ENCODE measurements at regions not wholly inside any gene's neighbourhood (a gene's known extent, or its start where the extent isn't known, plus 50 kb on each side); places are given as distances from the start of the nearest gene placed in this dataset.
A peak's percentile ranks its signal among the peaks of the same experiment; 100 is the strongest.
"Not testable (repeated sequence)": the region's sequence is repeated elsewhere in the genome, so short reads cannot be mapped to it uniquely, and the experiment has no call there.

DNA sequence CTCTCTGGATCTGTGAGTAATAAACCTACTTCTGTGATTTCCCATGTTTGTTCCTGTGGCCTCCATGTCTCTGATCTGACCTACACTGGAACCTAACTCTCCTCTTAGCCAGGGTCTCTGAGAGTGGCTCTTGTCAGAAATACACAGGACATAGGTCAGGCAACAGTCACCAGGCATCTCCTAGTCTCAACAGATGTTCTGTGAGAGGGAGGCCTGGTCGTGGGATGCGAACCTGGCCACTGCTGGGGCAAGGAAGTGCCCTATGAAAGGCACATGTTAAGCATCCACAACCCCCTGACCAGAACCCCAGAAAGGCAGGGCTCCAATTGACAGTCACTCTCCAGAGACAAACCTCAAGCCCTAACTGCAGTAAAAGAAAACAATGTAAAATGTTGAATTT lies 2771.5 kb downstream of the RPIA start:
- H3K4me1 ChIP-seq (ENCODE audit: control insufficient read depth, insufficient read depth, low read length, poor library complexity, severe bottlenecking); H3K36me3 ChIP-seq (ENCODE audit: control insufficient read depth, insufficient read depth, low read length); H3K9me3 ChIP-seq (ENCODE audit: control insufficient read depth, low read length); H3K4me3 ChIP-seq (ENCODE audit: extremely low read depth, insufficient read depth, low read length, poor library complexity, severe bottlenecking); H3K27ac ChIP-seq (ENCODE audit: low read depth, low read length, severe bottlenecking): not testable (repeated sequence)
- WGBS, 2 experiments (ENCODE audit: insufficient coverage in 2 of 2): no CpG with 5 or more reads among the region's 2 CpGs

DNA sequence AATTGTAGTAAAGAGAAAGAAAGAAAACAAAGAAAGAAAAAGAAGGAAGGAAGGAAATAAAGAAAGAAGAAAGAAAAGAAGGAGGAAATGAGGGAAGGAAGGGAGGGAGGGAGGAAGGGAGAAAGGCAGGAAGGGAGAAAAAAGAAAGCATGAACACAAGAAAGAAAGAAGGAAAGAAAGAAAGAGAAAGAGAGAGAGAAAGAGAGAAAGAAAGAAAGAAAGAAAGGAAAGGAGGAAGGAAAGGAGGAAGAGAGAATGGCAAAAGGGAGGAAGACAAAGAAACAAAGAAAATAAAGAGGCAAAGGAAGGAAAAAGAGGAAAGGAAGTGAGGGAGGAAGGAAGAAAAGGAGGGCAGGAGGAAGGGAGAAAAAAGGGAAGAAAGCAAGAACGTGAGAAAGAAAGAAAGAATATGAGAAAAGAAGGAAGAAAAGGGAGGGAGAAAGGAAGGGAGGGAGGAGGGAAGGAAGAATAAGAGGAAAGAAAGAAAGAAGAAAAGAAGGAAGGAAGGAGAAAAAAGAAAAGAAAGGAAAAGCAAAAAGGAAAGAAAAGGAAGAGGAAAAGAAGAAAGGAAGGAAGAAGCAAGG lies 2775.4 kb downstream of the RPIA start:
- 20 to 21% methylated on average over 1 of the region's 1 CpG for WGBS, 2 experiments (ENCODE audit: insufficient coverage in 2 of 2)
- not testable (repeated sequence) for H3K27ac ChIP-seq (ENCODE audit: low read depth, low read length, severe bottlenecking); H3K4me1 ChIP-seq (ENCODE audit: control insufficient read depth, insufficient read depth, low read length, poor library complexity, severe bottlenecking); H3K36me3 ChIP-seq (ENCODE audit: control insufficient read depth, insufficient read depth, low read length); H3K4me3 ChIP-seq (ENCODE audit: extremely low read depth, insufficient read depth, low read length, poor library complexity, severe bottlenecking); H3K9me3 ChIP-seq (ENCODE audit: control insufficient read depth, low read length)

DNA sequence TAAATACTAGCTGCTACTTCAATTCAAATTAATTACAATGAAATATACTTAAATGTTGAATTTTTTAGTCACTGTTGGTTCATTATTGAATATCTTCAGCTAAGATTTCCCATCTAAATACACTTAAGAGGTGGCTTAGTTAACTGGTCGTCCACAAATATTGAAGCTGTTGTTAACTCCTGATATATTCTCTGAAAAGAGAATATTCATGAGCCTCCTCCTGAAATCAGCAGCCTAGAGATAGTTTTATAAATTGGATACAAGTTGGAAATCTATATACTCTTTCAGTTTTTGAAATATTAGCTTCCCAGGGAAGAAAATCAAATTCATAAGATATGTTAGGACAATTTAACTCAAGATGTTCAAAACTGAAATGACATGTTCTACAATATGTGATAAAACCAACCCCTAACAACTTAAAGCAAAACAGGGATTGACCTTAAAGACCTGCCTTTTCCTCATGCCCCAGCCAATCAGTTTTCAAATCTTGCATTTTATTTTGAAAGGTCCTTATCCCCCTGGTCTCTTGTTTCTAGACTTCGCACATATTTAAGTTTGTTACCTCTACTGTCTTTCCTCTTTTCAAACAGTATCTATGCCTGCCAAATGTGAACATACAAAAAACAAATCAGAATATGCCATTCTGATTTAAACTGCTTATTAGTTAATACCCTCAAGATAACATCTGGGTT lies 2784.9 kb downstream of the RPIA start:
- H3K36me3 ChIP-seq (ENCODE audit: control insufficient read depth, insufficient read depth, low read length); H3K4me1 ChIP-seq (ENCODE audit: control insufficient read depth, insufficient read depth, low read length, poor library complexity, severe bottlenecking); H3K4me3 ChIP-seq (ENCODE audit: extremely low read depth, insufficient read depth, low read length, poor library complexity, severe bottlenecking); H3K9me3 ChIP-seq (ENCODE audit: control insufficient read depth, low read length); H3K27ac ChIP-seq (ENCODE audit: low read depth, low read length, severe bottlenecking): not testable (repeated sequence)
- 0 to 14% methylated on average over 1 of the region's 2 CpGs for WGBS, 2 experiments (ENCODE audit: insufficient coverage in 2 of 2)

DNA sequence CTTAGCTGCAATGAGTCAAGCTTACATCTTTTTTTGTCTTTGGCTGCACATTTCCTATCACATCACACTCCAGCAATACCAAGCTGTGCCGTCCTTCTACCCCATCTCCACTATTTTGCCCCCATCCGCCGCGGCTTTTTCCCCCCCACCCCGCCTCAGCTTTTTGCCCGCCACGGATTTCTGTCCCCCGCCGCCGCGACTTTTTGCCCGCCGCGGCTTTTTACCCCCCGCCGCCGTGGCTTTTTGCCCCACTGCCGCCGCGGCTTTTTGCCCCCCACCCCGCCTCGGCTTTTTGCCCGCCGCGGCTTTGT lies 2785.4 kb downstream of the RPIA start:
- not testable (repeated sequence) for H3K4me3 ChIP-seq (ENCODE audit: extremely low read depth, insufficient read depth, low read length, poor library complexity, severe bottlenecking); H3K27ac ChIP-seq (ENCODE audit: low read depth, low read length, severe bottlenecking); H3K4me1 ChIP-seq (ENCODE audit: control insufficient read depth, insufficient read depth, low read length, poor library complexity, severe bottlenecking); H3K36me3 ChIP-seq (ENCODE audit: control insufficient read depth, insufficient read depth, low read length); H3K9me3 ChIP-seq (ENCODE audit: control insufficient read depth, low read length)
- 0% methylated on average over 1 to 4 of the region's 25 CpGs for WGBS, 2 experiments (ENCODE audit: insufficient coverage in 2 of 2)

DNA sequence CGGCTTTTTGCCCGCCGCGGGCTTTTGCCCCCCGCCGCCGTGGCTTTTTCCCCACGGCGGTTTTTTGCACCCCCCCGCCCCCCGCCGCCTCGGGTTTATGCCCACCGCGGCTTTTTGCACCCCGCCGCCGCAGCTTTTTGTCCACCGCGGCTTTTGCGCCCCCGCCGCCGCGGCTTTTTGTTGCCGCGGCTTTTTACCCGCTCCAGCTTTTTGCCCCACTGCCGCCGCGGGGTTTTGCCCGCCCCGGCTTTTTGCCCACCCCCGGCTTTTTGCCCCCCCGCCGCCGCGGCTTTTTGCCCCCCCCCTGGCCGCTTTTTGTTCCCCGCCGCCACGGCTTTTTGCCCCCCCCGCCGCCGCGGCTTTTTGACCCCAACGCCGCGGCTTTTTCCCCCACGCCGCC lies 2785.8 kb downstream of the RPIA start:
- H3K4me3 ChIP-seq (ENCODE audit: extremely low read depth, insufficient read depth, low read length, poor library complexity, severe bottlenecking): peak overlapping the region; percentile 49
- H3K4me1 ChIP-seq (ENCODE audit: control insufficient read depth, insufficient read depth, low read length, poor library complexity, severe bottlenecking); H3K27ac ChIP-seq (ENCODE audit: low read depth, low read length, severe bottlenecking); H3K9me3 ChIP-seq (ENCODE audit: control insufficient read depth, low read length); H3K36me3 ChIP-seq (ENCODE audit: control insufficient read depth, insufficient read depth, low read length): not testable (repeated sequence)
- 10% methylated on average over 23 to 31 of the region's 51 CpGs for WGBS, 2 experiments (ENCODE audit: insufficient coverage in 2 of 2)

DNA sequence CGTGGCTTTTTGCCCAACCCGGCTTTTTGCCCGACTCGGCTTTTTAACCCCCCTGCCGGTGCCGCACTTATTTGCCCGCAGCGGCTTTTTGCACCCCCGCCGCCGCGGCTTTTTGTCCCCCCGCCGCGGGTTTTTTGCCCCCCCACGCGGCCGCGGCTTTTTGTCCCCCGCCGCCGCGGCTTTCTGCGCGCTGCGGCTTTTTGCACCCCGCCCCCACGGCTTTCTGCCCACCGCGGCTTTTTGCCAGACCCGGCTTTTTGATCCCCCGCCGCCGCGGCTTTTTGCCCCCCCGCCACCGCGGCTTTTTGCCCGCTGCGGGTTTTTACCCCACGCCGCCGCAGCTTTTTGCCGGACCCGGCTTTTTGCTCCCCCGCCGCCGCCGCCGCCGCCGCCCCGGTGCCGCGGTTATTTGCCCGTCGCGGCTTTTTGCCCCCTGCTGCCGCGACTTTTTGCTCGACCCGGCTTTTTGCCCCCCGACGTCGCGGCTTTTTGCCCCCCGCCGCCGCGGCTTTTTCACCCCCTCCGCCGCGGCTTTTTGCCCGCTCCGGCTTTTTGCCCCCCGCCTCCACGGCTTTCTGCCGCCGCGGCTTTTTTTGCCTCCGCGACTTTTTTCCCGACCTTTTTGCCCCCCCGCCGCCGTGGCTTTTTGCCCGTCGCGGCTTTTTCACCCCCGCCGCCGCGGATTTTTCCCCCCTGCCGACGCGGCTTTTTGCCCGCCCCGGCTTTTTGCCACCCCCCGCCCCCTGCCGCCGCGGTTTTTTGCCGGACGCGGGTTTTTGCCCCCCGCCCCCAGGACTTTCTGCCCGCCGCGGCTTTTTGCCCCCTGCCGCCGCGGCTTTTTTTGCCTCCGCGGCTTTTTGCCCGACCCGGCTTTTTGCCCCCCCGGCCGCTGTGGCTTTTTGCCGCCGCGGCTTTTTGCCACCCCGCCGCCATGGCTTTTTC lies 2786.5 kb downstream of the RPIA start:
- 8 to 10% methylated on average over 66 to 91 of the region's 123 CpGs for whole genome bisulfite sequencing, 2 experiments (ENCODE audit: insufficient coverage in 2 of 2)
- H3K4me1 ChIP-seq (ENCODE audit: control insufficient read depth, insufficient read depth, low read length, poor library complexity, severe bottlenecking): peaks cover 6% of the 10 kb centered on the region
- H3K27ac ChIP-seq (ENCODE audit: low read depth, low read length, severe bottlenecking): no peak overlapping the region
- H3K9me3 ChIP-seq (ENCODE audit: control insufficient read depth, low read length): no peaks in the 10 kb centered on the region
- peak overlapping the region; percentile 49 for H3K4me3 ChIP-seq (ENCODE audit: extremely low read depth, insufficient read depth, low read length, poor library complexity, severe bottlenecking)
- H3K36me3 ChIP-seq (ENCODE audit: control insufficient read depth, insufficient read depth, low read length): no peaks in the 10 kb centered on the region

DNA sequence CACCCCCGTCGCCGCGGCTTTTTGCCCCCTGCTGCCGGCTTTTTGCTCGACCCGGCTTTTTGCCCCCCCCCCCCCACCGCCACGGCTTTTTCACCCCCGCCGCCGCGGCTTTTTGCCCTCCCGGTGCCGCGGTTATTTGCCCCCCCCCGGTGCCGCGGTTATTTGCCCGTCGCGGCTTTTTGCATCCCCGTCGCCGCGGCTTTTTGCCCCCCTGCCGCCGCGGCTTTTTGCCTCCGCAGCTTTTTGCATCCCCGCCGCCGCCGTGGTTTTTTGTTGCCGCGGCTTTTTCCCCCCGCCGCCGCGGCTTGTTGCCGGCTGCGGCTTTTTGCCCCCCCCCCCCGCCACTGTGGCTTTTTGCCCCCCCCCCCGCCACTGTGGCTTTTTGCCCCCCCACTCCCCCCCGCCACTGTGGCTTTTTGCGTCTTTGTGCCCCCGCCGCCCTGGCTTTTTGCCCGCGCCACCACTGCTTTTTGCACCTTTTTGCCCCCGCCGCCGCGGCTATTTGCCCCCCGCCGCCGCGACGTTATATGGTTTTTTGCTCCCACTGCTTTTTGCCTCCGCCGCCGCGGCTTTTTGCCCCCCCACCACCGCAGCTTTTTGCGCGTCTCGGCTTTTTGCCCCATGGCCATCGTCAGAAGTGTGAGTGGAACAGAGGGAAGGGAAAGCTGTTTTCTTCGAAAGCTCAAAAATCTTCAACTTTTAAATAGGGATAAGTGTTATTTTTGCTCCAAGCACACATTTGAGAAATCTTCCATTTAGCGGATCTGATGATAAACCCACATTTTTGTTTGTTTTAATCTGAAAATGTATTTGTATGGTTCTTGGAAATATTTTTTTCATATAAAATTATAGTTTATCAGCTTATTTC lies 2787.6 kb downstream of the RPIA start:
- H3K4me3 ChIP-seq (ENCODE audit: extremely low read depth, insufficient read depth, low read length, poor library complexity, severe bottlenecking): peak overlapping the region; percentile 49
- not testable (repeated sequence) for H3K4me1 ChIP-seq (ENCODE audit: control insufficient read depth, insufficient read depth, low read length, poor library complexity, severe bottlenecking); H3K27ac ChIP-seq (ENCODE audit: low read depth, low read length, severe bottlenecking); H3K9me3 ChIP-seq (ENCODE audit: control insufficient read depth, low read length); H3K36me3 ChIP-seq (ENCODE audit: control insufficient read depth, insufficient read depth, low read length)
- WGBS, 2 experiments (ENCODE audit: insufficient coverage in 2 of 2): 0 to 13% methylated on average over 10 to 23 of the region's 70 CpGs

DNA sequence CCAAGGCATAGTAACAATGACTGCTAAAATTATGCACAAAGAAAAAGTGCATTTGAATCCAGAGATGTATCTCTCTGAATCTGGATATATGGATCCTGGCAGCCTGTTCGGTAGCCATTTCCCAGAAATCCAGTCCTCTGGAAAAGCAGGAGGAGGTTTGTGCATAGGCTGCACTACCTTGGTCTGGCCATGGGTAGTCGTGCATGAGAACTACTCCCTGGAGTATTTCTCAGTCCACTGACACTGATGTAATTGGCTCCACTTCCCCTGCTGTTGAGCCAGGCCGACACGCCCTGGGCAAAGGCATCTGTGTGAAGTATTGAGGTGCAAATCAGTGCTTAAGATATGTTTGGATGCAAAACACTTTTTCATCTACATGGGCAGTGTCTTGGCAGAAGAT lies 2793.8 kb downstream of the RPIA start:
- not testable (repeated sequence) for H3K27ac ChIP-seq (ENCODE audit: low read depth, low read length, severe bottlenecking); H3K9me3 ChIP-seq (ENCODE audit: control insufficient read depth, low read length); H3K4me1 ChIP-seq (ENCODE audit: control insufficient read depth, insufficient read depth, low read length, poor library complexity, severe bottlenecking); H3K4me3 ChIP-seq (ENCODE audit: extremely low read depth, insufficient read depth, low read length, poor library complexity, severe bottlenecking); H3K36me3 ChIP-seq (ENCODE audit: control insufficient read depth, insufficient read depth, low read length)
- 0% methylated on average over 1 of the region's 4 CpGs for WGBS, 2 experiments (ENCODE audit: insufficient coverage in 2 of 2)

DNA sequence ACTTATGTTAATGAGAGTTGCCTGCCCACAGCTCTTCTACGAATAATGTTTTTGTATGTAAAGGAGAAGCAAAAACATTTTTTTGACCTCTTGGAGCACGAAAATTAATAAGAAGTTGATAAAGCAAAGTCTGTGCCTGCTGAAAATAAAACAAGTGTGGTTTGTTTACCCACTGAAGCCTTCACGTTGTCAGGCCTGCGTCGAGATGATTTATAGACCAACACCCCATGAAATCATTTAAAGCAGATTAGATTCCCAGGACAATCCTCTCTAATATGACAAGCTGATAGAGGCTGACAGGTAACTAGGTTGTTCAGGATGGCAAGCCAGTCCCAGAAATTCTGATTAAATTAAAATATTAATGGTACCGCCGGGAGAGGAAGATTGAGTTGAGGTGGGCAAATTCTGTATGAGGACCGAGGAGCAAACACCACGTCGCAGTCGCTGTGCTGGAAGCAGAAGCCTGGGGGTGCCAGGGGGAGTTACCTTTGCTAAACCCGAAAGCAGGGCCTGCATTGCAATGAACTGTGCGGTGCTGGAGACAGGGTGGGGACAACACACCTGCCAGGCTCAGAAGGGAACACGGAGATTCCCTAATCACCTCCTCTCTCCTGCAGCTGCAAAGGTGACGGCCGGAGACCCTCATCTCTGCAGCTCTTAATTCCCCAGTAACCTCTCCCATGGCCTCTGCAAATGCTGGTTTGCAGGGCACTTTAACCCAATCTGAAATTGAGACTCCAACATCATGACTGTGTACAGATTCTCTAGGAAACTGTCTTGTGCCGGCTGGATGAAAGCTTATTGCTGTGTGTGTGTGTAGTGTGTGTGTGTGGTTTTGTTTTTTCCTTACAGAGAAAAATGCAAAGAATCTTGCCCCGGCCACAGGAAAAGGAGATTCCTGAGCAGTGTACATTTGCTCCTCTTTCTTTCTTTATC lies 2805.9 kb downstream of the RPIA start:
- not testable (repeated sequence) for H3K4me3 ChIP-seq (ENCODE audit: extremely low read depth, insufficient read depth, low read length, poor library complexity, severe bottlenecking); H3K36me3 ChIP-seq (ENCODE audit: control insufficient read depth, insufficient read depth, low read length); H3K4me1 ChIP-seq (ENCODE audit: control insufficient read depth, insufficient read depth, low read length, poor library complexity, severe bottlenecking); H3K9me3 ChIP-seq (ENCODE audit: control insufficient read depth, low read length); H3K27ac ChIP-seq (ENCODE audit: low read depth, low read length, severe bottlenecking)
- WGBS, 2 experiments (ENCODE audit: insufficient coverage in 2 of 2): 50 to 83% methylated on average over 2 to 4 of the region's 18 CpGs

DNA sequence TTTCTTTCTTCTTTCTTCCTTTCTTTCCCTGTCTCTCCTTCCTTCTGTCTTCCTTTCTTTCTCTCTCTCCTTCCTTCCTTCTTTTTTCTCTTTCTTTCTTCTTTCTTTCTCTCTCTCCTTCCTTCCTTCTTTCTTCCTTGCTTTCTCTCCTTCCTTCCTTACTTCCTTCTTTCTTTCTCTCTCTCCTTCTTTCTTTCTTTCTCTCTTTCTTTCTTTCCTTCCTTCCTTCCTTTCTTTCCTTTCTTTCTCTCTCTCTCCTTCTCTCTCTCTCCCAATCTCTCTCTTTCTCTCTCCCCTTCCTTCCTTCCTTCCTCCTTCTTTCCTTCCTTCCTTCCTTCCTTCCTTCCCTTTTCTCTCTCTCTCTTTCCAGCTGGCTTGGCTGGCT lies 2806.6 kb downstream of the RPIA start:
- not testable (repeated sequence) for H3K4me1 ChIP-seq (ENCODE audit: control insufficient read depth, insufficient read depth, low read length, poor library complexity, severe bottlenecking); H3K4me3 ChIP-seq (ENCODE audit: extremely low read depth, insufficient read depth, low read length, poor library complexity, severe bottlenecking); H3K9me3 ChIP-seq (ENCODE audit: control insufficient read depth, low read length); H3K36me3 ChIP-seq (ENCODE audit: control insufficient read depth, insufficient read depth, low read length); H3K27ac ChIP-seq (ENCODE audit: low read depth, low read length, severe bottlenecking)

Data from mesodermal cell (in vitro differentiated cells).